Astrocyte of the spinal cord (primary cell): ENCODE measurements at regions not wholly inside any gene's neighbourhood (a gene's known extent, or its start where the extent isn't known, plus 50 kb on each side); places are given as distances from the start of the nearest gene placed in this dataset.

Source experiments
- DNase-seq: peaks from one replicate; pipeline ENCODE4 v3.0.0; 2011; ENCODE audit warnings: low read depth, low spot score
- H3K4me3 ChIP-seq: 2 replicates; pipeline ENCODE4 v1.5.1; 2011; ENCODE audit warnings: low read depth, mild to moderate bottlenecking, low read length, moderate library complexity
- in situ Hi-C: cut with HindIII; loops from 2 replicates; pipeline ENCODE4 v1.10.0; 2017; ENCODE audit warnings: low sequenced_read_pairs
- TF ChIP-seq, protein P1 (sequence below): IDR thresholded peaks from 2 replicates; pipeline ENCODE4 v1.5.1; 2012; ENCODE audit warnings: low read depth, mild to moderate bottlenecking, low read length, inconsistent platforms

DNA sequence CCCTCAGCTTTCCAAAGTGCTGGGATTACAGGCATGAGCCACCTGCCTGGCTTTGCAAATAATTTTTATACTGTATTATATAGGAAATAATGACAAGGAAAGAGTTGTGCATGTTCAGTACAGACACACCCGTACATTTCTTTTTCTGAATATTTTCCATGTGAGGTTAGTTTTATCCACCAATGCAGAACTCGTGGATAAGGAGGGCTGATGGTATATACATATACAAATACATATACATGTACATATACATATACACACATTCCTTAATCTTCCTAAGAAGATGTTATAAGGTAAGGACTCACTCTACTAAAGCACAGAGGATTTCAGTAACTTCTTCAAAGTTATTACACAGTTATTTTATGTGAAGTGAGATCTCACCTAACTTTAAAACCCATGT, 925.8 kb downstream of the C4orf33 start:
- TF ChIP-seq, protein P1, sequence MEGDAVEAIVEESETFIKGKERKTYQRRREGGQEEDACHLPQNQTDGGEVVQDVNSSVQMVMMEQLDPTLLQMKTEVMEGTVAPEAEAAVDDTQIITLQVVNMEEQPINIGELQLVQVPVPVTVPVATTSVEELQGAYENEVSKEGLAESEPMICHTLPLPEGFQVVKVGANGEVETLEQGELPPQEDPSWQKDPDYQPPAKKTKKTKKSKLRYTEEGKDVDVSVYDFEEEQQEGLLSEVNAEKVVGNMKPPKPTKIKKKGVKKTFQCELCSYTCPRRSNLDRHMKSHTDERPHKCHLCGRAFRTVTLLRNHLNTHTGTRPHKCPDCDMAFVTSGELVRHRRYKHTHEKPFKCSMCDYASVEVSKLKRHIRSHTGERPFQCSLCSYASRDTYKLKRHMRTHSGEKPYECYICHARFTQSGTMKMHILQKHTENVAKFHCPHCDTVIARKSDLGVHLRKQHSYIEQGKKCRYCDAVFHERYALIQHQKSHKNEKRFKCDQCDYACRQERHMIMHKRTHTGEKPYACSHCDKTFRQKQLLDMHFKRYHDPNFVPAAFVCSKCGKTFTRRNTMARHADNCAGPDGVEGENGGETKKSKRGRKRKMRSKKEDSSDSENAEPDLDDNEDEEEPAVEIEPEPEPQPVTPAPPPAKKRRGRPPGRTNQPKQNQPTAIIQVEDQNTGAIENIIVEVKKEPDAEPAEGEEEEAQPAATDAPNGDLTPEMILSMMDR: no peak
- DNase-seq: no peak

DNA sequence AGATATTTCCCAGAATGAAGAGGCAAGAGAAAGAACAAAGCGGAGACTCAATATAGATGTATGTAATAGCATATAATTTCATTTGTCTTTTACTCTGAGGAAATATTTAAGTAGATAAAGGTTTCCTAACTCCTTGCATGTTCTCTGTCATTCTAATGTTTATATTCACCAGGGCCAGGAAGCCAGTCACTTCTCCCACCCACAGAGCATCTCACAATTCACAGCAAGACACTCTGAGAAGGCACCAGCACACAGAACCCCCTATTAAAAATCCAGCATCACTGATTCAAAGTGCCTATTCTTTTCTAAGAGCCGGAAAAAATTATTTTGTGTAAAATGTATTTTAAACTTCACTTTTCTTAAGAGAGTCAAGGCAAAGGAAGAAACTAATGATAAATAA, 927.1 kb downstream of the C4orf33 start:
- no peak for DNase-seq
- no peak overlapping the region for H3K4me3 ChIP-seq
- TF ChIP-seq, protein P1: no peak
- in situ Hi-C loops: no loop called here

More for the DNA sequence above, 925.8 kb downstream of the C4orf33 start:
- no peak overlapping the region for H3K4me3 ChIP-seq
- in situ Hi-C loops: no loop called here

DNA sequence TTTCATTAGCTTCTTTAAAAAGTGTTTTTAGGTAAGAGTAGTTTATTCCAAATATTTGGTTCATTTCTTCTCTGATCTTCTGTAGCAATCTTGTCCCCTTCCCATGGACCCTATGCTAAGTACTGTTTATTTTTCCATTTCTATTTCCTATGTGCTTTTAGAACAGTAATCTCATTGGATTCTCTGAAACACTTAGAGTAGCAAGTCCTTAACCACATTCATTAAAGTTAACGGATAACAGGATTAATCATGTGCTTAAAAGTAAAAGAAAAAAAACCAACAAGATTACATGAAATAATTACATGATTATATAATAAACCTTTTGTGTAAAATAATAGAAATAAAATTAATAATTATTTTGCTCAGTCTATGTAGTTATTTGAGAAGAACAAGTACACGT, 929.7 kb downstream of the C4orf33 start:
- TF ChIP-seq, protein P1: no peak

DNA sequence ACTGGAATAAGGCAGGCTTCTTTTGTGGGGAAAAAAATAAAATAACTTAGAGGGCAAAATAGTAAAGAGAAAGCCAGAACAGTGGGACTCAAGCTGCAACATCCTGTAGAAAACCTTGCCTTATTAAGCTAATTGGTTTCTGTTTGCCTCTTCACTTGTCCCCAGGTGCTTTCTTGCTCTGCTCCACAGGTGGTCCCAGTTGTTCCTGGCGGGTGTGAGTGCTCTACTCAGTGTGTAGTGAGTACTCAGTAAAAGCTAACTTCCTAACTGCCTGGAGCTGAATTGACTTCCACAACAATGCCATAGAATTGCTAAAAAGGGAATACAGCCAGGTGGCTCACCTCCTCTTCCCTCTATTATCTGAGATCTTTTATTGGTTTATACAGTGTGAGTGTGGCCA, 930.2 kb downstream of the C4orf33 start:
- no peak overlapping the region for H3K4me3 ChIP-seq
- in situ Hi-C loops: no loop called here
- DNase-seq: no peak
- TF ChIP-seq, protein P1: no peak

More for the DNA sequence above, 929.7 kb downstream of the C4orf33 start:
- no peak overlapping the region for H3K4me3 ChIP-seq
- in situ Hi-C loops: no loop called here
- no peak for DNase-seq

DNA sequence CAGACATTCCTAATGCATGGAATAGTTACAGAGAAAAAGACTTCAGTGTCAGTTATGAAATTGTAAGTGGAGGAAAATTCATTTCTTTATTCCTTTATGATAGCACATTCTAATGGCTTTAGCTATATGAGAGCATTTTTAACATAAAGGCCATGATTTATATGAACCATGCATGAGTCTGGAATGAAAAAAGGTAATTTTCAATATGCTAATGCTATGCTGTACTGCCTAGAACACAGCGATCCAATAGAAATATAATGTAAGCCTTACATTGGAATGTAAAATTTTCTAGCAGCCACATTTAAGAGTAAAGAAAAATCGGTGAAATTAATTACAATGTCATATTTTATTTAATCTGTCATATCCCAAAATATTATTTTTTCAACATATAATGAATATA, 932.0 kb downstream of the C4orf33 start:
- in situ Hi-C loops: no loop called here
- DNase-seq: no peak
- TF ChIP-seq, protein P1: no peak
- H3K4me3 ChIP-seq: no peak overlapping the region

DNA sequence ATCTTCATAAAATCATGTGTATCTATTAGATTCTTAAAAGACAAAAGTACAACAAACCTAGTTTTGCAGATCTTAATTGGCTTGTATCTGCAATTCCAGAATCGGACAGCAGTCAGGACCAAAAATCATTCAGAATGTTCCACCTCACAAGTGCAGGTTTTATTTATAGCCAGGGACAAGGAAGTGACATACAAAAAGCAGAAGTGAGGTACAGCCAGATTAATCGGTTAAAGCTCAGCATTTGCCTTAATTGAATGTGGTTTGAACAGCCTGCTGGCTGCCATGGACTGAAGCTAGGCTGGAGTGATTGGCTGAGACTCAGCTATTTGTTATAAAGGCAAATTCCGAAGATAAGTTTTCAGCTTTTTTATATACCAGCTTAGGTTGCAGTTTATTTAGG, 932.6 kb downstream of the C4orf33 start:
- H3K4me3 ChIP-seq: no peak overlapping the region
- TF ChIP-seq, protein P1: no peak
- DNase-seq: no peak
- in situ Hi-C loops: no loop called here

DNA sequence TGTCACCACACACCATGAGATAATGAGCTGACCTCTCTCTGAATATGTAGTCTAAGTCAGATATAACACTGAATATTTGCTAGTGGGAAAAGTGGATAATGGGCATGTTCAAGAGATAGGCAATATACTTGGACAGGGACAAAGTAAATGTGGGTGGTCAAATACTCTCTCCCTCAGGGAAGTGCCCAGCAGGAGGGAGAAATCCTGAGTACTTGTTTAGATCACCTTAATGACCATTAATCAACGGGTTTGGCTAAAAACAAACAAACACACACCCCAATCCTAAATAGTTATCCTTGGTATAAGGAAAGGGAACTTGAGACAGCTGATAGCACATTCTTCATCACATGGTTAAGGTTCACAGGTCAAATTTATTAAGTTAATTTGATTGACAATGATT, 933.5 kb downstream of the C4orf33 start:
- H3K4me3 ChIP-seq: no peak overlapping the region
- in situ Hi-C loops: no loop called here
- TF ChIP-seq, protein P1: no peak
- no peak for DNase-seq
